NB4 (cell line): ENCODE measurements at regions not wholly inside any gene's neighbourhood (a gene's known extent, or its start where the extent isn't known, plus 50 kb on each side); places are given as distances from the start of the nearest gene placed in this dataset.

Experiments used
- DNase-seq: peaks from one replicate; pipeline ENCODE4 v3.0.0; 2010; ENCODE audit warnings: low read depth
- H3K4me3 ChIP-seq: one replicate; pipeline ENCODE4 v1.5.1; 2011; ENCODE audit warnings: mild to moderate bottlenecking, low read depth, low read length, moderate library complexity
- MYC ChIP-seq: IDR thresholded peaks from 2 replicates; pipeline ENCODE4 v1.6.1; 2011; ENCODE audit warnings: low read depth, low read length
- POLR2A ChIP-seq: IDR thresholded peaks from 2 replicates; pipeline ENCODE4 v1.6.1; 2011; ENCODE audit warnings: mild to moderate bottlenecking; ENCODE audit not compliant: insufficient read length; ENCODE audit errors: extremely low read depth
- TF ChIP-seq, protein P1 (sequence below): IDR thresholded peaks from one replicate; pipeline ENCODE4 v1.5.1; 2012; ENCODE audit warnings: low read depth, low read length
- TF ChIP-seq, protein P2 (sequence below): IDR thresholded peaks from 2 replicates; pipeline ENCODE4 v1.6.1; 2011; ENCODE audit warnings: low read depth, low read length

DNA sequence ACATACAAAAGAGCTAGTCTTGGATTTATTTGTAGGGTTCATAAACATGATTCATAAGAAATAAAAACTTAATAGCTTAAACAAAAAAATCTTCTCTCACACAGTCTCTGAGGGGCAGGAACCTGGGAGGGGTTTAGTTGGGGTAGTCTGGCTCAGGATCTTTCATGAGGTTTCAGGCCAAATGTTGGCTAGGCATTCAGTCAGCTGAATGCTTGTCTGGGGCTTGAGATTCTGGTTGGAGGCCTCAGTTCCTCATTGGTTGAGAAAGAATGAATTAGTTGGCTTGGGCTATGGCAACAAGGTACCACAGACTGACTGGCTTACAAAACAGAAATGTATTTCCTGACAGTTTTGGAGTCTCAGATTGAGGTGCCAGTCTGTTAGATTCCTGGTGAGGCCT lies 74.3 kb downstream of the ANKRD7 start:
- TF ChIP-seq, protein P1, sequence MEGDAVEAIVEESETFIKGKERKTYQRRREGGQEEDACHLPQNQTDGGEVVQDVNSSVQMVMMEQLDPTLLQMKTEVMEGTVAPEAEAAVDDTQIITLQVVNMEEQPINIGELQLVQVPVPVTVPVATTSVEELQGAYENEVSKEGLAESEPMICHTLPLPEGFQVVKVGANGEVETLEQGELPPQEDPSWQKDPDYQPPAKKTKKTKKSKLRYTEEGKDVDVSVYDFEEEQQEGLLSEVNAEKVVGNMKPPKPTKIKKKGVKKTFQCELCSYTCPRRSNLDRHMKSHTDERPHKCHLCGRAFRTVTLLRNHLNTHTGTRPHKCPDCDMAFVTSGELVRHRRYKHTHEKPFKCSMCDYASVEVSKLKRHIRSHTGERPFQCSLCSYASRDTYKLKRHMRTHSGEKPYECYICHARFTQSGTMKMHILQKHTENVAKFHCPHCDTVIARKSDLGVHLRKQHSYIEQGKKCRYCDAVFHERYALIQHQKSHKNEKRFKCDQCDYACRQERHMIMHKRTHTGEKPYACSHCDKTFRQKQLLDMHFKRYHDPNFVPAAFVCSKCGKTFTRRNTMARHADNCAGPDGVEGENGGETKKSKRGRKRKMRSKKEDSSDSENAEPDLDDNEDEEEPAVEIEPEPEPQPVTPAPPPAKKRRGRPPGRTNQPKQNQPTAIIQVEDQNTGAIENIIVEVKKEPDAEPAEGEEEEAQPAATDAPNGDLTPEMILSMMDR = no peak
- TF ChIP-seq MYC (no peak), POLR2A (no peak)
- TF ChIP-seq, protein P2, sequence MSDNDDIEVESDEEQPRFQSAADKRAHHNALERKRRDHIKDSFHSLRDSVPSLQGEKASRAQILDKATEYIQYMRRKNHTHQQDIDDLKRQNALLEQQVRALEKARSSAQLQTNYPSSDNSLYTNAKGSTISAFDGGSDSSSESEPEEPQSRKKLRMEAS = no peak
- peak; percentile 44 for DNase-seq
- H3K4me3 ChIP-seq = no peak overlapping the region

DNA sequence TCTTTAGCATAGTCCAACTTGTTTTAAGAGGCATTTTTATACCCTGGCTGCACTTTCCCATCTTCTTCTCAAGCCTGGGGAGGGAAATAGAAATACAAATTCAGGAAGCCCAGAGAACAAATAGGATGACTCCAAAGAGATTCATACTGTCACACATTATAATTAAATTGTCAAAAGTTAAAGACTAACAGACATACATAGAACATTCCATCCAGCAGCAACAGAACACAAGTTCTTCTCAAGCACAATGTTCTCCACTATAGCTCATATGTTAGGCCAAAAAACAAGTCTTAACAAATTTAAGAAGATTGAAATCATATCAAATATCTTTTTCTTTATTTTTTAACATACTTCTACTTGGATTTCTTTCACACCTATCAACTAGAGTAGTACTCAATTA lies 75.7 kb downstream of the ANKRD7 start:
- TF ChIP-seq, protein P1 = no peak
- TF ChIP-seq MYC = no peak
- DNase-seq = no peak
- no peak overlapping the region for H3K4me3 ChIP-seq

DNA sequence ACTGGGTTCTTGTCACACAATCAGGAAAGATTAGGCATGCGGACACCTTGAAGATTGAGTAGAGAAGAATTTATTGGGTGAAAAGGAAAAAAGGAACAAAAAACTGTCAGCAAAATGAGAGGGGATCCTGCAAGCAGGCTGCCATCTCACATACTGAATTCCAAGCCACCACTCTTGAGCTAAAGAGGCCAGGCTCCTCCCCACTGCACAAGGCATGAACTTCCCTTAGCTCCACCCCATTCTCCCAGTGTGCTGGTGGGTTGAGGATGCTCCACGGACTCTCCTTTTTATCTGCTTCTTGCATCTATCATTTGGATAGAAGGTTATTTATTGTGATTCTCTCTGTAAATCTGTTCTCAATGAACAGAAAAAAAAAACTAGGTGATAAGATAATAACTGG lies 79.6 kb downstream of the ANKRD7 start:
- TF ChIP-seq, protein P2 = no peak
- TF ChIP-seq, protein P1 = no peak
- TF ChIP-seq POLR2A (no peak), MYC (no peak)
- DNase-seq = peak; percentile 68
- no peak overlapping the region for H3K4me3 ChIP-seq

DNA sequence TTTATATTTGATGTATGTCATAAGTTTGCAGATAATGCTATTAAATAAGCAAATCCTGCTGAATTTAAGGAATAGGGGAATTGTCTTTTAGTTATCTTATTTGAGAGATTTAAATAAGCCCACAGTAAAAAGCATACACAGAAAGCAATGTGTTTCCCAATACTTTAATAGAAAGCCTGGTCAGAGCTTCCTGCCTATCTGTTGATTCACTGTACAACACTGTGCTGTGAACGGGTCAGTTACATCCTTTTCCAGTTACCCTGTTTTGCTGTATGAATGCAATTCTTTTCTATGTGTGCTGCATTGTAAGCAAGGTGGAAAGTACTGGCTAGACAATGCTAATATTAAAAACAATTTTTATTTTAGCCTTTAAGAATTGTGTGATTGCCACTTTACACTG lies 81.2 kb downstream of the ANKRD7 start:
- TF ChIP-seq, protein P1 = no peak
- TF ChIP-seq POLR2A = peak; percentile 25
- TF ChIP-seq, protein P2 = peak; percentile 41; the same call in 1 of the 2 replicates
- peak; percentile 20; the same call in 1 of the 2 replicates for TF ChIP-seq MYC
- H3K4me3 ChIP-seq = no peak overlapping the region
- DNase-seq = peak; percentile 92

DNA sequence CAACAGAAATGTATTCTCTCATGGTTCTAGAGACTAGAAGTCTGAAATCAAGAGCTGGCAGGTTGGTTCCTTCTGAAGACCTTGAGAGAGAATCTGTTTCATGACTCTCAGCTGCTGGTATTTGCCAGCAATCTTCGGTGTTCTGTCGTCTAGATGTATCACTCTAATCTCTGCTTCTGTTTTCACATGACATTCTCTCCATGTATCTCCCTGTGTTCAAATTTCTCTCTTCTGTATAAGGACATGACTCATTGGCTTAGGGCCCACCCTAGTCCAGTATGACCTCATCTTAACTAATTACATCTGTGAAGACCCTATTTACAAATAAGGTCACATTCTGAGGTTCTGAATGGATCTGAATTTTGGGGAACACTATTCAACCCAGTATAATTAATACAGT lies 82.3 kb downstream of the ANKRD7 start:
- H3K4me3 ChIP-seq = no peak overlapping the region
- peak; percentile 36 for DNase-seq
- TF ChIP-seq, protein P2 = no peak
- TF ChIP-seq MYC = no peak
- TF ChIP-seq POLR2A = no peak
- TF ChIP-seq, protein P1 = no peak

DNA sequence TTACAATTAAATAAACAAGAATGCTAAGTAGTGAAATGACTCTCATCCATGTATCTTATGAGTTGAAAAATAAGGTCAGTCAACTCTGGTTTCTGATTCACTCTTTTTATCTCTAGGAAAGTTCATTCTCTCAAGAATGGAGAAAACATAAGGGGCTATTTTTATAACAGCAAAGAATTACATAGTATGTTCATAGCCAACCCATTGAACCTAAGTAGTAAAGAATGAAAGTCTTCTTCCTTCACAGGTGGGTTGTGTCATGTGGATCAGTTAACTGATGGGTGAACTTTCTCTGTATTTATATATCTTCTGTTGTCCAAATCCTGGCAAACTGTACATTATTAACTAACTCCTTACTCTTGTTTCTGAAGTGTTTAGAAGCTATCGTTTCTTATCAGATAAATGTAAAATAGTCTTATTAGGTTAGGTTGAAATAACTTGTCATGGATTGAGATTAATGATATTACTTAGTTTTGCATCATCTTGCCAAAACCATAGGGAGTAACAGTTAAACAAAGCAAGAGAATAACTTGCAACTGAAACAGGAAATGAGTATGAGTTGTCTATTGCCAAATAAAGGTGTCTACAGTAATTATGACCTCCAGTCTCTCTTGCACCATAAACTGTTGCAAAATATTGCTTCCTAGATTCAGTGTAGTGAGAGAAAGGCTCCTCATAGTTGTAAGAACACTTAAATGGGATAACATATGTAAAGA lies 86.8 kb downstream of the ANKRD7 start:
- no peak overlapping the region for H3K4me3 ChIP-seq
- peak; percentile 79 for TF ChIP-seq MYC
- TF ChIP-seq, protein P2 = 0 out of 2 replicates have a peak, but pooled peaks have one; percentile 39
- TF ChIP-seq, protein P1 = no peak
- peak; percentile 40 for TF ChIP-seq POLR2A
- DNase-seq = peak; percentile 98
